Fibroblast of lung (primary cell): ENCODE measurements at regions not wholly inside any gene's neighbourhood (a gene's known extent, or its start where the extent isn't known, plus 50 kb on each side); places are given as distances from the start of the nearest gene placed in this dataset.

Source experiments
- CTCF ChIP-seq, 2 donors: IDR thresholded peaks in 1 of 2; conservative IDR thresholded peaks in 1 of 2; 1 replicate in 1 of 2; 2 replicates in 1 of 2; pipeline ENCODE4 v1.5.1; 2011 to 2012; ENCODE audit warnings: low read length in 2 of 2, control low read depth in 1 of 2, inconsistent platforms in 1 of 2, low read depth in 1 of 2, mild to moderate bottlenecking in 1 of 2
- EZH2 ChIP-seq: IDR thresholded peaks from 2 replicates; pipeline ENCODE4 v1.5.1; 2012; ENCODE audit warnings: low read length, control low read depth, mild to moderate bottlenecking; ENCODE audit errors: missing control alignments

GRCh38 chr1:187928696-187929095, 1099.9 kb downstream of the PLA2G4A start:
- TF ChIP-seq CTCF (conservative IDR thresholded peaks at IDR 0.05 in 1 of 2, IDR thresholded peaks at IDR 0.05 in 1 of 2; ENCODE audit: low read depth in 1 of 2, low read length in 2 of 2): no peak
- no peak for TF ChIP-seq EZH2
